C4-2B (cell line): ENCODE measurements at regions not wholly inside any gene's neighbourhood (a gene's known extent, or its start where the extent isn't known, plus 50 kb on each side); places are given as distances from the start of the nearest gene placed in this dataset.
"Not testable (repeated sequence)": the region's sequence is repeated elsewhere in the genome, so short reads cannot be mapped to it uniquely, and the experiment has no call there.

Source experiments
- H3K27ac ChIP-seq: fragments of 450-650 bp; 2 replicates; pipeline ENCODE4 v1.5.1; 2017
- ZFX ChIP-seq: fragments of 450-650 bp; IDR thresholded peaks from 2 replicates; pipeline ENCODE4 v1.6.1; 2017
- TF ChIP-seq, protein P1 (sequence below): fragments of 450-650 bp; conservative IDR thresholded peaks from 2 replicates; pipeline ENCODE4 v1.5.1; 2017; ENCODE audit warnings: mild to moderate bottlenecking

DNA sequence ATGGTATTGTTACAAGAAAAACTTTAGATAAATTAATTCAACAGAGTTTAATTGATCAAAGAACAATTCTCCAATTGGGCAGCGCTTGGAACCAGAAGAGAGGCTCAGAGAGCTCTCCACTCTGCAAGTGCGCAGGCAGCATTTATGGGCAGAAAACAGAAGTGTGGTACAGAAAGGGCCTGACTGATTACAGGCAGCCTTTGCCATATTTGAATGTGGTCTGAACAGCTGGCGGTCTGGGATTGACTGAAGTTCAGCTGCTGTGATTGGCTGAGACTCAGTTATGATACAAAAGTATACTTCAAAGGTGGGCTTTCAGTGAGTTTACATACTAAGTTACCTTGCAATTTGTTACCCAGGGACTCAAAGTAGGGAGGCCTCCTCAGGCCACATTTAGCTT lies 301.3 kb upstream of the ID2 start:
- H3K27ac ChIP-seq = no peak overlapping the region
- TF ChIP-seq, protein P1, sequence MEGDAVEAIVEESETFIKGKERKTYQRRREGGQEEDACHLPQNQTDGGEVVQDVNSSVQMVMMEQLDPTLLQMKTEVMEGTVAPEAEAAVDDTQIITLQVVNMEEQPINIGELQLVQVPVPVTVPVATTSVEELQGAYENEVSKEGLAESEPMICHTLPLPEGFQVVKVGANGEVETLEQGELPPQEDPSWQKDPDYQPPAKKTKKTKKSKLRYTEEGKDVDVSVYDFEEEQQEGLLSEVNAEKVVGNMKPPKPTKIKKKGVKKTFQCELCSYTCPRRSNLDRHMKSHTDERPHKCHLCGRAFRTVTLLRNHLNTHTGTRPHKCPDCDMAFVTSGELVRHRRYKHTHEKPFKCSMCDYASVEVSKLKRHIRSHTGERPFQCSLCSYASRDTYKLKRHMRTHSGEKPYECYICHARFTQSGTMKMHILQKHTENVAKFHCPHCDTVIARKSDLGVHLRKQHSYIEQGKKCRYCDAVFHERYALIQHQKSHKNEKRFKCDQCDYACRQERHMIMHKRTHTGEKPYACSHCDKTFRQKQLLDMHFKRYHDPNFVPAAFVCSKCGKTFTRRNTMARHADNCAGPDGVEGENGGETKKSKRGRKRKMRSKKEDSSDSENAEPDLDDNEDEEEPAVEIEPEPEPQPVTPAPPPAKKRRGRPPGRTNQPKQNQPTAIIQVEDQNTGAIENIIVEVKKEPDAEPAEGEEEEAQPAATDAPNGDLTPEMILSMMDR = no peak
- TF ChIP-seq ZFX = no peak

DNA sequence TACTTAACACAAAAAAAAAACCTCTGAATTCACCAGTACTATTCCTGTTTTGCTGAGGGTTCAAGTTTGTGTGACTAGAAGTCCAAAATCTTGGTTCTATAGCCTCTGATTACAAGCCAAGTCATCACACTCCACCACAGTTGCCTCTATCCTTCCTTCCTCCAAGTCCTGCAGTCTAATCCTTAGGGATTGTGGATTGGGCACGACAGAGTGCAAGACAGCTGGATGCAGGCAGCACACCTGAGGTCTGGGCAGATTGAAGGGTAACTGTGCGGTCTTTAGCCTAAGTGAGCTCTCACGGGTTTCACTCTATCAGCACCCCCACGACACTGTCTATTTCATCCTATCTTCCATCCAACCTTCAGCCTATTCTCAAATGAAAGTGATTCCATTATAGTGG lies 299.4 kb upstream of the ID2 start:
- TF ChIP-seq, protein P1 = no peak
- no peak for TF ChIP-seq ZFX

DNA sequence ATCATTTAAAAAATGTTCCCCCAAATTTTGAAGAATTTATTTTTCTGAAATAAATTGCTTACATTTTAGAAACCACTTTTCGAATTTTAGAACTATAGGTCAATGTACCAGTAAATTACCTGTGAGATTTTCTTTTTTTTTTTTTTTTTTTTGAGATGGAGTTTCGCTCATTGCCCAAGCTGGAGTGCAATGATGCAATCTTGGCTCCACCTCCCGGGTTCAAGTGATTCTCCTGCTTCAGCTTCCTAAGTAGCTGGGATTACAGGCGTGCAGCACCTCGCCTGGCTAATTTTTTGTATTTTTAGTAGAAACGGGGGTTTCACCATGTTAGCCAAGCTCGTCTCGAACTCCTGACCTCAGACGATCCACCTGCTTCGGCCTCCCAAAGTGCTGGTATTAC lies 295.1 kb upstream of the ID2 start:
- H3K27ac ChIP-seq = not testable (repeated sequence)

More for the DNA sequence above, 299.4 kb upstream of the ID2 start:
- H3K27ac ChIP-seq = no peak overlapping the region

DNA sequence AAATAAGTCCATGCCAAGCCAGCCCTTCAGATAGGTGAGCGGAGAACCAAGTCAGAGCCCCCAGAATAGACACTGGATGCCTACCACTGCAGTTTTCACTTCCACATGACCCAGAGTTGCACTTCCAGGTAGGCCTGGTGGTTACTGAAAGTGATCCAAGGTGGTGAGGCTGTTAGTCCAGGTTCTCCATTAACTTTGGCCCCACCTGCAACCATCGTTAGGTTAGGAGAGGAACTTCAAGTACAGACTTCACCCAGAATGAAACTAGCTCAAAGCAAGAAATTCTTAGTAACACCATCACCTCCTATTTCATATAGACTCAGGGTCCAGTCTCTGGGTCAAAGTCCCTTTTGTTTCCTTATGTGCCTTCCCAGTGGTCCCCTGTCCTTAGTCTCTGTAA lies 293.1 kb upstream of the ID2 start:
- H3K27ac ChIP-seq = no peak overlapping the region
- TF ChIP-seq, protein P1 = no peak
- TF ChIP-seq ZFX = no peak

DNA sequence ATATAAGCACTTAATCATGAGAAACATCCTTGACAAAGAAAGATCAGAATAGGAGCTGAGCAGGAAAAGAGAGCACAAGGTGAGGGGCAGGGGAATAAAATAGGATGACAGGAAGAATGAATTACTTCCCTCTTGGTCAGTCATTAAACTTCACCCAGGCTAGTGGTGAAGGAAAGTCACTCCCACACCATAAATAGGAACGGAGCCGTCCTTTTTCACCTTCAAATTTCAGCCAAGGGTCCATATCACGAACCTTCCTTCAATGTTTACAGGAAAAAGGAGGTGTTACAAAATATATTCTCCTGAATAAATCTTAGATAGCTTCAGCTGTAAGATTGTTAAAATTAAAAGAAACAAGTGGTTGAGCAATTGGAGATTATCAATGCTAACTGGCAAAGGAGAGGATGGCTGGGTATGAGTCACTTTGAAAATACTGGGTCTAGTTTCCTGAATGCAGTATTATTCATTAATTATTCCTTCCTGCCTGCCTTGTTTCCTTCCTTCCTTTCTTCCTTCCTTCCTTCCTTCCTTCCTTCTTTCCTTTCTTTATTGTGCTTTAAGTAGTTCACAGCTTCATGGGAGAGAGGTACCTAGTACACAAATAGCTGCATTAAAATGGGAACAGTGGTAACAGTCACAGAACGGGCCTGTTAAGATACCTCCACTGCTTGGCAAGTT lies 292.3 kb upstream of the ID2 start:
- H3K27ac ChIP-seq = no peak overlapping the region
- no peak for TF ChIP-seq ZFX
- TF ChIP-seq, protein P1 = no peak

DNA sequence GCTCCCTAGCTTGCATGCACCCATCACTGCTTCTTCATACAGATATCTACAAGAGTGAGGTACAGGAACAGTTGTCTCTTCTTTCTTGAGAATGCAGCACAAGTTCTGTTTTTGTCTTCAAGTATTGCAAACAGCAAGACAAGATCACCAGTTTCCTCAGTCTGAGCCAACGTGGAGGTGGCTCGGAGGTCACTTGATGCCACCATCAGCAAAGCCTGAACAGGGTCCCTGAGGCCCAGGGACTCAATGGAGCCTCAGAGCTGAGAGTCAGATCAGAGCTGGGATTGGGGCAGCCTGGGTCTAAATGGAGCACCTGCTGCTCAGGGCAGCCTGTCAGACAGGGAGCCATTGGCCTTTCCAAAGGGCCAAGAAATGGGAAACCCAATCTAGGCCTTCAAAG lies 290.7 kb upstream of the ID2 start:
- no peak overlapping the region for H3K27ac ChIP-seq
- TF ChIP-seq ZFX = no peak
- TF ChIP-seq, protein P1 = no peak

DNA sequence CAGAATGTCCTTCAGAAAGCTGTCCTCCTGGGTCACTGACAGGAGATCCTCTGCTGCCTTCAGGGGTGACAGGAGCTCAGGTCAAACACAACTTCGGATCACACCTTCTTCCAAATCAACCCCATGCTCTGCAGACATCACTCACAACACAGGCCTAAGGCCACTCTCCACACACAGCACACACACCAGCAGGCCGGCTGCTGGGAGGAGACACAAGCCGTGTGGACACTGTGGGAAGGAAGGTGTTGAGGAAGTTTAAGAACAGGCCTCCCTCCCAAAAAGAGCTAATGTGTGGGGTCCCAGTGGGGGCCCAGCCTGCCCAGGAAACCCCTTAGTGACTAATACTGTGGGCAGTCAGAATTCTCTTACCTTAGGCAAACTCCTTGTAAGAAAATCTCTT lies 290.3 kb upstream of the ID2 start:
- H3K27ac ChIP-seq = no peak overlapping the region
- no peak for TF ChIP-seq ZFX
- TF ChIP-seq, protein P1 = no peak

DNA sequence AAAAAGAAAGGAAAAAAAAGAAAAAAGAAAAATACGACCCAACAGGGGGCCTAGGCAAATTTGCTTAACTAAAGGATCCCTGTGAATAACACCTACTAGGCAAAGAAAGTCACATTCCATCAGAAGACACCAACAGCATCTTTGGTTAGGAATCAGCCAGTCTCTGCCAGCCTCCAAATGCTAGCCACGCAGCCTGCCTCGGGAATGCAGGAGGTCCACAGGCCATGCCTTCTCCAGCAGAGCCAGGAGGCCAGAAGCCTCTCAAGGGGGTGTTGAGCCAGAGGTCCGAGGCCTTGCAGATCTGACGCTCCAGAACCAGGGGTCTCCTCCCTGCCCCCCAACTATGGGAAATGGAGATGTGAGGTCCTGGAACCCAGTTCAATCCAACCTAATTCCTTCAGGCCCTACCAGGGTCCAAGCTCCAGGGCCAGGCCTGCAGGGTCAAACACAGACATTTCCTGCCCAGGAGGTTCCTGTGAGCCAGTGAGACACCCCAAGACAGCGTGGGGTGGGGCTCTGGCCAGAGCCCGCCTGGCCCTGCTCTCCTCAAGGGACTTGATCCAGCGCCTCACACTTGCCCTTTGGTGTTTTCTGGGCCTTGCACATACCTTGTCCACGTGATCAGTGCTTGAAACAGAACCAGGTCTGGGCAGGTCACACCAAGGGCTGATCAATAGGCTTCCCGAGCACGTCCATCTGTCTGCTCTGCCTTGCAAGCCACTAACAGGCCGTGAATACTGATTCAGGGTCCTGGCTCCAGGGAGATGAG lies 289.6 kb upstream of the ID2 start:
- no peak for TF ChIP-seq ZFX
- TF ChIP-seq, protein P1 = no peak
- no peak overlapping the region for H3K27ac ChIP-seq
